ENCODE measurements at regions not wholly inside any gene's neighbourhood (a gene's known extent, or its start where the extent isn't known, plus 50 kb on each side); places are given as distances from the start of the nearest gene placed in this dataset.

- TF ChIP-seq, protein P1, sequence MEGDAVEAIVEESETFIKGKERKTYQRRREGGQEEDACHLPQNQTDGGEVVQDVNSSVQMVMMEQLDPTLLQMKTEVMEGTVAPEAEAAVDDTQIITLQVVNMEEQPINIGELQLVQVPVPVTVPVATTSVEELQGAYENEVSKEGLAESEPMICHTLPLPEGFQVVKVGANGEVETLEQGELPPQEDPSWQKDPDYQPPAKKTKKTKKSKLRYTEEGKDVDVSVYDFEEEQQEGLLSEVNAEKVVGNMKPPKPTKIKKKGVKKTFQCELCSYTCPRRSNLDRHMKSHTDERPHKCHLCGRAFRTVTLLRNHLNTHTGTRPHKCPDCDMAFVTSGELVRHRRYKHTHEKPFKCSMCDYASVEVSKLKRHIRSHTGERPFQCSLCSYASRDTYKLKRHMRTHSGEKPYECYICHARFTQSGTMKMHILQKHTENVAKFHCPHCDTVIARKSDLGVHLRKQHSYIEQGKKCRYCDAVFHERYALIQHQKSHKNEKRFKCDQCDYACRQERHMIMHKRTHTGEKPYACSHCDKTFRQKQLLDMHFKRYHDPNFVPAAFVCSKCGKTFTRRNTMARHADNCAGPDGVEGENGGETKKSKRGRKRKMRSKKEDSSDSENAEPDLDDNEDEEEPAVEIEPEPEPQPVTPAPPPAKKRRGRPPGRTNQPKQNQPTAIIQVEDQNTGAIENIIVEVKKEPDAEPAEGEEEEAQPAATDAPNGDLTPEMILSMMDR (IDR thresholded peaks at IDR 0.05; ENCODE audit: insufficient read depth, low read length, poor library complexity, severe bottlenecking) = no peak
- no peak for TF ChIP-seq EZH2phosphoT487 (conservative IDR thresholded peaks at IDR 0.05; ENCODE audit: low read length)
Observed at GRCh38 chr1:90474731-90475130, 242.4 kb downstream of the BARHL2 start.

Measured in SU-DHL-6 (cell line).